Tibial artery (tissue), 4 donors: ENCODE measurements at regions not wholly inside any gene's neighbourhood (a gene's known extent, or its start where the extent isn't known, plus 50 kb on each side); places are given as distances from the start of the nearest gene placed in this dataset.

ENCODE experiments used
- DNase-seq, 2 donors: peaks; one replicate each; pipeline ENCODE4 v3.0.0-alpha.2; 2019
- H3K27ac ChIP-seq, 2 donors: fragments of 200-600 bp; sonication (generic) in 1 of 2; 1 replicate in 1 of 2; 2 replicates in 1 of 2; pipeline ENCODE4 v1.5.1; 2018 to 2019; ENCODE audit warnings: mild to moderate bottlenecking in 1 of 2
- H3K27me3 ChIP-seq, 2 donors: fragments of 200-600 bp; sonication (generic) in 1 of 2; one replicate each; pipeline versions ENCODE4 v1.5.1 to v1.6.0; 2016 to 2019
- H3K36me3 ChIP-seq, 3 donors: fragments of 200-600 bp; sonication (generic) in 2 of 3; one replicate each; pipeline ENCODE4 v1.5.1; 2016 to 2019; ENCODE audit warnings: mild to moderate bottlenecking in 2 of 3
- H3K4me1 ChIP-seq, 4 donors: fragments of 200-600 bp; sonication (generic) in 2 of 4; 1 replicate in 3 of 4; 2 replicates in 1 of 4; pipeline ENCODE4 v1.5.1; 2016 to 2019
- H3K4me3 ChIP-seq, 2 donors: fragments of 200-600 bp; sonication (generic) in 1 of 2; 1 replicate in 1 of 2; 2 replicates in 1 of 2; pipeline ENCODE4 v1.5.1; 2018 to 2019; ENCODE audit warnings: mild to moderate bottlenecking in 2 of 2
- H3K9me3 ChIP-seq, 3 donors: fragments of 200-600 bp; sonication (generic) in 1 of 3; one replicate each; pipeline ENCODE4 v1.5.1; 2016 to 2019
- intact Hi-C: fragments of 100-400 bp; cut with DNase I; formaldehyde crosslinking; loops from one replicate; pipeline ENCODE4 v1.15.0; 2023; ENCODE audit warnings: low total_unique reads
- TF ChIP-seq, protein P1 (sequence below), 2 experiments: fragments of 200-600 bp in 1 of 2; fragments of 450-650 bp in 1 of 2; IDR thresholded peaks; one replicate each; pipeline ENCODE4 v1.5.1; 2017 to 2019; ENCODE audit warnings: antibody characterized with exemption in 2 of 2, mild to moderate bottlenecking in 1 of 2, moderate library complexity in 1 of 2

DNA sequence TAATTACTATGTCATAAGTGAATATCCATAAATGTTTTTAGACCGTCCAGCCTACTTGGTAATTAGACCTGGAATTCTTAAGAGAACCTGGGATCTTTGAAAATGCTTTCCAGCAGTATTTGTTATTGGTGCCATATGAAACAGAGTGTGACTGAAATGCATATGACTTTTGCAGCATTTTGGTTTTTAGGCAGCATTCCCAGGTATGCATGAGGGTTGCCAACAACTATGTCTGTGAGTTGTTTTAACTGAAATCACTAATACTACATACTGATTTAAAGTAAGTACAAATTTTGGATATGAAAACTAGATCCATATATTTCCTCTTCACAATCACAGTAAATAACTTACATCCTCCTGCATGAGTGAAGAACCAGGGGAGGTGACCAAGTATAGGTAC lies 437.7 kb upstream of the FAR2 start:
- Histone ChIP-seq H3K4me3 (no peak overlapping the region), H3K36me3 (no peaks in the 10 kb centered on the region), H3K4me1 (peaks cover 0 to 19% (median 3%) of the 10 kb centered on the region in 4 donors), H3K27ac (no peak overlapping the region), H3K9me3 (no peaks in the 10 kb centered on the region), H3K27me3 (no peaks in the 10 kb centered on the region)
- no peak for DNase-seq
- TF ChIP-seq, protein P1, sequence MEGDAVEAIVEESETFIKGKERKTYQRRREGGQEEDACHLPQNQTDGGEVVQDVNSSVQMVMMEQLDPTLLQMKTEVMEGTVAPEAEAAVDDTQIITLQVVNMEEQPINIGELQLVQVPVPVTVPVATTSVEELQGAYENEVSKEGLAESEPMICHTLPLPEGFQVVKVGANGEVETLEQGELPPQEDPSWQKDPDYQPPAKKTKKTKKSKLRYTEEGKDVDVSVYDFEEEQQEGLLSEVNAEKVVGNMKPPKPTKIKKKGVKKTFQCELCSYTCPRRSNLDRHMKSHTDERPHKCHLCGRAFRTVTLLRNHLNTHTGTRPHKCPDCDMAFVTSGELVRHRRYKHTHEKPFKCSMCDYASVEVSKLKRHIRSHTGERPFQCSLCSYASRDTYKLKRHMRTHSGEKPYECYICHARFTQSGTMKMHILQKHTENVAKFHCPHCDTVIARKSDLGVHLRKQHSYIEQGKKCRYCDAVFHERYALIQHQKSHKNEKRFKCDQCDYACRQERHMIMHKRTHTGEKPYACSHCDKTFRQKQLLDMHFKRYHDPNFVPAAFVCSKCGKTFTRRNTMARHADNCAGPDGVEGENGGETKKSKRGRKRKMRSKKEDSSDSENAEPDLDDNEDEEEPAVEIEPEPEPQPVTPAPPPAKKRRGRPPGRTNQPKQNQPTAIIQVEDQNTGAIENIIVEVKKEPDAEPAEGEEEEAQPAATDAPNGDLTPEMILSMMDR (IDR thresholded peaks at IDR 0.05) = no peak
- intact Hi-C loops = no loop called here

DNA sequence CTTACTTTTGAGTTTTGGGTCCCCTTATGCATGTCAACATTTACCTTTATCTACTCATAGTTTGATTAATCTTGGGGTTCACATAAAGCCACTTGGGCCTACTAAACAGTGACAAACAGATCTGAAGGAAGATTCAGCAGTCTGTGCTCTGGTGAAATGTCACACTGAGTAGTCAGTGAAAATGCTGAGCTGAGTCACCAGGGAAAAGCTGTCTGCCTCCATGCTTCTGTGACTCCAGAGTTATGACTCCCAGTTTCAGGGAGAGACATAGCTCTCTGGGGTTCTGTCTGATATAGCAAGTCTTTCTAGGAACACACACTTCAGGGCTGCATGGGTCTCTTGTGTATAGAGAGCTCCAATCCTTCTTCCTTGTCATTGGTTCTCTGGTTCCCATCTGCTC lies 406.3 kb upstream of the FAR2 start:
- Histone ChIP-seq H3K9me3 (no peaks in the 10 kb centered on the region), H3K4me3 (no peak overlapping the region), H3K27ac (no peak overlapping the region), H3K27me3 (no peaks in the 10 kb centered on the region), H3K36me3 (no peaks in the 10 kb centered on the region), H3K4me1 (no peaks in the 10 kb centered on the region)
- TF ChIP-seq, protein P1 (IDR thresholded peaks at IDR 0.05) = no peak
- intact Hi-C loops = no loop called here
- no peak for DNase-seq

DNA sequence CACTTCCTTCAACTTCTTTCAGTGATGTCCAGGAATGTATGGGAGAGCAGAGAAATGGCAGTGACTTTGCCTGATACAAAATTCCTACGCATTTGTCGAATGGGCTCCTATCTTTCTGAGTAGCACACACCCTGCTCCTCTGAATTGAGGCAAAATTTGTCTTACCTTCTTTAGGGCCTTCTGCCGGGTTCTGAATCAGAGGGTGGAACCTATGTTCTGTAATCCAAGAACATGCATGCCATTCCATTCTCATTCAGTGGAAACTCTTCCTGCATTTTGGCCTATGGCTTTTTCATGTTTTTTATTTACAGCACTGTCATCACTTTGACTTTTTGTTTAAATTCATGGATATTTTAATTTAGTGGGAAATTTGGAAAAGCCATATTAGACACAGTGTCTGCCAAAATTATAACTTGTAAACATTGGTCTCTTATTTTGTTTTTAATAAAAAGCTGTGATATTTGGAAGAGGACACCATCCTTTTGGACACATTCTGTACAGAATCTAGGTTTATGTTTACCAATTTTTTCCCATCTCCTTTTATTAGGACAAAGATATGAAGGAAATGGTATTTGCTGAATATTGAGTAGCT lies 402.2 kb upstream of the FAR2 start:
- DNase-seq = no peak
- no peak overlapping the region for H3K27ac ChIP-seq
- H3K9me3 ChIP-seq = no peaks in the 10 kb centered on the region
- H3K27me3 ChIP-seq = no peaks in the 10 kb centered on the region
- H3K4me1 ChIP-seq = no peaks in the 10 kb centered on the region
- H3K36me3 ChIP-seq = no peaks in the 10 kb centered on the region
- TF ChIP-seq, protein P1 (IDR thresholded peaks at IDR 0.05) = no peak
- intact Hi-C loops = no loop called here
- H3K4me3 ChIP-seq = no peak overlapping the region

DNA sequence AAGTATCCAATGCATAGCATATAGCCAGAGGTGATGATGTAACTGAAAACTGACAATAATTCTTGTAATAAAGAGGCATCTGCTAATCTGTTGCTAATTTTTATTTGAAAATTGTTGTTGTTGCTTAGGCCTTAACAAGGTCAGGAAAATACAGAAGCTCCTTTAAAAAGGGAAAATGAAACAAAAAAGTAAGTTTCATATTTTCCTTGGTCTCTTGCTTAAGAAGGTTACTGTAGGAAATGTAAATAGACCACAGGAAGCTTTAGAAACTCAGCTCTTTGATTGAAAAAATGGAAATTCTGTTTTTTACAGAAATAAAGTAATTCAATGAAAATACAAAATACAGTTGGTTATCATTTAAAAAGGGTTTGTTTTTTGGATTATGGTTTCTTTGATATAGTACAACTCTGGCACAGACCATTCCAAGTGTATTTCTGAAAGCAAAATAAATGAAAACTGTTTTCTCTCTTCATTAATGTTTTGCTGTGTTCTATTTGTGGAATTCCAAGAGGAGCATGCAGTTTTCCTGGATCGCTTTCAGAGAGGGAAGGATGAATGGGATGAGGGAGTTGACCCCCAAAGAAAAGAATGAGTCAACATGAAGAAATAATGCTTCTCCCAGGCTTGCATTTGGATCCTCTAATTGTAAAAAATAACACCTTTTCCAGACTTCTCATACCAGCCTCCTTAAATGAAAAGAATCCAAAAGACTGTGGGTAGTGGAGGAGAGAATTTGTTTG lies 398.0 kb upstream of the FAR2 start:
- no peaks in the 10 kb centered on the region for H3K9me3 ChIP-seq
- H3K27me3 ChIP-seq = no peaks in the 10 kb centered on the region
- H3K36me3 ChIP-seq = no peaks in the 10 kb centered on the region
- intact Hi-C loops = no loop called here
- no peaks in the 10 kb centered on the region for H3K4me1 ChIP-seq
- no peak overlapping the region for H3K27ac ChIP-seq
- no peak overlapping the region for H3K4me3 ChIP-seq
- TF ChIP-seq, protein P1 (IDR thresholded peaks at IDR 0.05) = no peak
- DNase-seq = no peak

DNA sequence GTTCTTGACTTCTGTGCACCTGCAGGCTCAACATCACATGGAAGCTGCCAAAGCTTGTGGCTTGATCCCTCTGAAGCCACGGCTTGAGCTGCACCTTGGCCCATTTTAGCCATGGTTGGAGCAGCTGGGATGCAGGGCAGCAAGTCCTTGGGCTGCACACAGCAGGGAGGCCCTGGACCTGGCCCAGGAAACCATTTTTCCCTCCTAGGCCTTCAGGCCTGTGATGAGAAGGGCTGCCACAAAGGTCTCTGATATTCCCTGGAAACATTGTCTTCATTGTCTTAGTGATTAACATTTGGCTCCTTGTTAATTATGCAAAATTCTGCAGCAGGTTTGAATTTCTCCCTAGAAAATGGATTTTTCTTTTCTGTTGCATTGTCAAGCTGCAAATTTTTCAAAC lies 394.1 kb upstream of the FAR2 start:
- no peaks in the 10 kb centered on the region for H3K4me1 ChIP-seq
- intact Hi-C loops = no loop called here
- H3K4me3 ChIP-seq = no peak overlapping the region
- no peaks in the 10 kb centered on the region for H3K36me3 ChIP-seq
- TF ChIP-seq, protein P1 (IDR thresholded peaks at IDR 0.05) = no peak
- no peak for DNase-seq
- no peaks in the 10 kb centered on the region for H3K27me3 ChIP-seq
- H3K9me3 ChIP-seq = no peaks in the 10 kb centered on the region
- no peak overlapping the region for H3K27ac ChIP-seq
